SK-N-SH (cell line): ENCODE measurements at regions not wholly inside any gene's neighbourhood (a gene's known extent, or its start where the extent isn't known, plus 50 kb on each side); places are given as distances from the start of the nearest gene placed in this dataset.

Experiments used
- CTCF ChIP-seq: fragments of 200-600 bp; sonication (generic); IDR thresholded peaks from 2 replicates; pipeline ENCODE4 v1.6.1; 2017; ENCODE audit warnings: antibody characterized with exemption, mild to moderate bottlenecking, moderate library complexity
- NRF1 ChIP-seq: IDR thresholded peaks from 2 replicates; pipeline ENCODE4 v1.6.1; 2012; ENCODE audit warnings: low read depth, mild to moderate bottlenecking, low read length
- POLR2AphosphoS5 ChIP-seq: IDR thresholded peaks from 2 replicates; pipeline ENCODE4 v1.6.1; 2012; ENCODE audit warnings: low read depth, low read length
- YY1 ChIP-seq: IDR thresholded peaks from 2 replicates; pipeline ENCODE4 v1.4.0; 2012; ENCODE audit warnings: low read depth, mild to moderate bottlenecking
- TF ChIP-seq, protein P1 (sequence below): IDR thresholded peaks from 2 replicates; pipeline ENCODE4; 2012

DNA sequence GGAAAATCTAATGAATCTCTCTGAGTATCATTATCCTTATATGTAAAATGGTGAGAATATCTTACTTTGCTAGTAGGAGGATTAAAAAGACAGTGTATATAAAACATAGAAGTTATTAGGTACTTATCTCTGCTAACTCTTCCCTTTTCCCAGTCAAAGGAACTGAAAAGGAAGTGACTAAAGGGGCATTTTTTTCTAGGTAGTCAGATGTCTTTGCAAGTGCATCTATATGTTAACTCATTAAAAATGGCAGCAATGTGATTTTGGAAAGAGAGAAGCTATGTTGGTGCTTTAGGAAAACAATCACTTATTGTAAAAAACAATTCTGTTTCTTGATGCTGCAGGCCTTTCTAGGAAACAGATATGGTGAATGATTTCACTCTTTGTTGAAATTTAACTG, 180.9 kb downstream of the SAMD5 start:
- TF ChIP-seq CTCF = no peak
- TF ChIP-seq POLR2AphosphoS5 = no peak
- TF ChIP-seq, protein P1, sequence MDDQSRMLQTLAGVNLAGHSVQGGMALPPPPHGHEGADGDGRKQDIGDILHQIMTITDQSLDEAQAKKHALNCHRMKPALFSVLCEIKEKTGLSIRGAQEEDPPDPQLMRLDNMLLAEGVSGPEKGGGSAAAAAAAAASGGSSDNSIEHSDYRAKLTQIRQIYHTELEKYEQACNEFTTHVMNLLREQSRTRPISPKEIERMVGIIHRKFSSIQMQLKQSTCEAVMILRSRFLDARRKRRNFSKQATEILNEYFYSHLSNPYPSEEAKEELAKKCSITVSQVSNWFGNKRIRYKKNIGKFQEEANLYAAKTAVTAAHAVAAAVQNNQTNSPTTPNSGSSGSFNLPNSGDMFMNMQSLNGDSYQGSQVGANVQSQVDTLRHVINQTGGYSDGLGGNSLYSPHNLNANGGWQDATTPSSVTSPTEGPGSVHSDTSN = no peak
- TF ChIP-seq YY1 = no peak
- no peak for TF ChIP-seq NRF1
